ENCODE measurements at regions not wholly inside any gene's neighbourhood (a gene's known extent, or its start where the extent isn't known, plus 50 kb on each side); places are given as distances from the start of the nearest gene placed in this dataset.

GRCh38 chr14:48693793-48694192, 892.4 kb downstream of the RPS29 start:
- Histone ChIP-seq H3K4me1 (no peaks in the 10 kb centered on the region), H3K36me3 (no peaks in the 10 kb centered on the region), H3K27me3 (no peaks in the 10 kb centered on the region), H3K4me3 (no peak overlapping the region), H3K27ac (no peak overlapping the region), H3K9me3 (no peaks in the 10 kb centered on the region)
- TF ChIP-seq CTCF (IDR thresholded peaks at IDR 0.05) = no peak
- intact Hi-C loops (cut with DNase I) = no loop called here
- ATAC-seq (no peak), FAIRE-seq (no peak), DNase-seq (no peak)
- WGBS, 2 donors = 19 to 21% methylated on average over 1 of the region's 1 CpG

- 73 to 74% methylated on average over 1 of the region's 1 CpG for WGBS, 2 donors
- no peaks in the 10 kb centered on the region for H3K9me3 ChIP-seq
- H3K36me3 ChIP-seq = no peaks in the 10 kb centered on the region
- no peak overlapping the region for H3K4me3 ChIP-seq
- H3K4me1 ChIP-seq = no peaks in the 10 kb centered on the region
- ATAC-seq (no peak), DNase-seq (no peak), FAIRE-seq (no peak)
- H3K27ac ChIP-seq = no peak overlapping the region
- intact Hi-C loops (cut with DNase I) = no loop called here
- no peak for TF ChIP-seq CTCF (IDR thresholded peaks at IDR 0.05)
- no peaks in the 10 kb centered on the region for H3K27me3 ChIP-seq
These were observed 895.8 kb downstream of the RPS29 start for GRCh38 chr14:48690349-48690748.

GRCh38 chr14:48686650-48687049, 899.5 kb downstream of the RPS29 start:
- no peak for DNase-seq
- 74 to 92% methylated on average over 3 of the region's 3 CpGs for WGBS, 2 donors
- Histone ChIP-seq H3K27me3 (no peaks in the 10 kb centered on the region), H3K9me3 (no peaks in the 10 kb centered on the region), H3K36me3 (no peaks in the 10 kb centered on the region), H3K4me1 (no peaks in the 10 kb centered on the region), H3K27ac (no peak overlapping the region), H3K4me3 (no peak overlapping the region)
- no peak for FAIRE-seq
- no peak for ATAC-seq
- no peak for TF ChIP-seq CTCF (IDR thresholded peaks at IDR 0.05)
- intact Hi-C loops (cut with DNase I) = no loop called here

- intact Hi-C loops (cut with DNase I) = no loop called here
- ATAC-seq = no peak
- 13 to 40% methylated on average over 2 of the region's 2 CpGs for WGBS, 2 donors
These were observed 913.7 kb downstream of the RPS29 start for GRCh38 chr14:48672506-48672905.

GRCh38 chr14:48670939-48671338, 915.2 kb downstream of the RPS29 start:
- TF ChIP-seq CTCF (IDR thresholded peaks at IDR 0.05) = no peak
- 39 to 43% methylated on average over 4 of the region's 4 CpGs for WGBS, 2 donors
- DNase-seq (peak in 1 of 6 donors; percentile 41), FAIRE-seq (no peak), ATAC-seq (no peak)
- H3K36me3 ChIP-seq = no peaks in the 10 kb centered on the region
- intact Hi-C loops (cut with DNase I) = no loop called here
- H3K4me1 ChIP-seq = no peaks in the 10 kb centered on the region
- H3K9me3 ChIP-seq = no peaks in the 10 kb centered on the region
- no peak overlapping the region for H3K27ac ChIP-seq
- H3K27me3 ChIP-seq = no peaks in the 10 kb centered on the region
- no peak overlapping the region for H3K4me3 ChIP-seq

More at GRCh38 chr14:48672506-48672905, 913.7 kb downstream of the RPS29 start:
- Histone ChIP-seq H3K27me3 (no peaks in the 10 kb centered on the region), H3K4me3 (no peak overlapping the region), H3K4me1 (no peaks in the 10 kb centered on the region), H3K36me3 (no peaks in the 10 kb centered on the region), H3K9me3 (no peaks in the 10 kb centered on the region), H3K27ac (no peak overlapping the region)
- DNase-seq (no peak), FAIRE-seq (no peak)
- TF ChIP-seq CTCF (IDR thresholded peaks at IDR 0.05) = no peak

Data from pancreas (tissue), 10 donors.